SU-DHL-6 (cell line): ENCODE measurements at regions not wholly inside any gene's neighbourhood (a gene's known extent, or its start where the extent isn't known, plus 50 kb on each side); places are given as distances from the start of the nearest gene placed in this dataset.

Source experiments
- EZH2phosphoT487 ChIP-seq: fragments of 200-600 bp; sonication (generic), shearing (Covaris generic); conservative IDR thresholded peaks from 2 replicates; pipeline ENCODE4 v1.6.1; 2018; ENCODE audit warnings: mild to moderate bottlenecking, antibody characterized with exemption, low read length, moderate library complexity, mixed read lengths
- TF ChIP-seq, protein P1 (sequence below): fragments of 200-600 bp; sonication (generic); IDR thresholded peaks from one replicate; pipeline ENCODE4 v1.5.1; 2017; ENCODE audit warnings: antibody characterized with exemption, mild to moderate bottlenecking, low read length, moderate library complexity; ENCODE audit not compliant: insufficient read depth, poor library complexity, severe bottlenecking

DNA sequence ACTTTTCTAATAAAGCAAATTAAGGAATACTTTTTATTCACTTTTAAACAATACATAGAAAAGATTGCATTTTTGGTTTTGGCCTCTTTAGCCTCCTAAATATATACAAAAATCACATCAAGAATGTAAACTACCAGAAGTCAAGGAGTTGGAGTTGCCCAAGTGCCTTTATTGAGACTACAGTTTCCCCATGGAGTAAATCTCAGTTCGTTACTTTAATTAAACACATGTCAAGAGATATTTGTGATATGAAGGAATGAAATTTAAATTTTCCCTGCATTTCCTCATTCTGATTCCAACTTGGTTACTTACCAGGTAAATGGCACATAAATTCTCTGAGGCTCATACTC lies 492.9 kb downstream of the TNS3 start:
- TF ChIP-seq, protein P1, sequence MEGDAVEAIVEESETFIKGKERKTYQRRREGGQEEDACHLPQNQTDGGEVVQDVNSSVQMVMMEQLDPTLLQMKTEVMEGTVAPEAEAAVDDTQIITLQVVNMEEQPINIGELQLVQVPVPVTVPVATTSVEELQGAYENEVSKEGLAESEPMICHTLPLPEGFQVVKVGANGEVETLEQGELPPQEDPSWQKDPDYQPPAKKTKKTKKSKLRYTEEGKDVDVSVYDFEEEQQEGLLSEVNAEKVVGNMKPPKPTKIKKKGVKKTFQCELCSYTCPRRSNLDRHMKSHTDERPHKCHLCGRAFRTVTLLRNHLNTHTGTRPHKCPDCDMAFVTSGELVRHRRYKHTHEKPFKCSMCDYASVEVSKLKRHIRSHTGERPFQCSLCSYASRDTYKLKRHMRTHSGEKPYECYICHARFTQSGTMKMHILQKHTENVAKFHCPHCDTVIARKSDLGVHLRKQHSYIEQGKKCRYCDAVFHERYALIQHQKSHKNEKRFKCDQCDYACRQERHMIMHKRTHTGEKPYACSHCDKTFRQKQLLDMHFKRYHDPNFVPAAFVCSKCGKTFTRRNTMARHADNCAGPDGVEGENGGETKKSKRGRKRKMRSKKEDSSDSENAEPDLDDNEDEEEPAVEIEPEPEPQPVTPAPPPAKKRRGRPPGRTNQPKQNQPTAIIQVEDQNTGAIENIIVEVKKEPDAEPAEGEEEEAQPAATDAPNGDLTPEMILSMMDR = no peak
- no peak for TF ChIP-seq EZH2phosphoT487
